ENCODE measurements at regions not wholly inside any gene's neighbourhood (a gene's known extent, or its start where the extent isn't known, plus 50 kb on each side); places are given as distances from the start of the nearest gene placed in this dataset.

DNA sequence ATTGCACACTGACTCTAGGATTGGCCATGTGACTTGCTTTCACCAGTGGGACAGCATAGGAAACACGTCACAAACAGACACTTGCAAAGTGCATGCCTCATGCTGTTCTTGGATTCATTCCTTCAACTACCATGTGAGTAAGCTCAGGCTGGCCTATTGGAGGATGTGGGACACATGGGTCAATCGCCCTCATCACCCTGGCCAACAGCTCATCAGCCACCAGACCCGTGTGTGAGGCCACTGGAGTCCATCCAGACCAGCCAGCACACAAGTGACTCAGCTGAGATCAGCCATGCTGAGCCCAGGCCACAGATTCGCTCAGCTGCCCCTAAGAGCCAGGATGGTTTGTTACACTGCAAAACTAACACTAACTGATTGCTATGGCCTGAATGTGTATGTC is 216.1 kb upstream of the GRIK3 start:
- H4K8ac ChIP-seq (replicated peaks; ENCODE audit: insufficient read length, low read depth, low read length) = no peak overlapping the region
- H3K79me1 ChIP-seq (ENCODE audit: insufficient read depth, low read depth, low read length, poor library complexity, severe bottlenecking) = no peaks in the 10 kb centered on the region
- no peaks in the 10 kb centered on the region for H3K4me1 ChIP-seq (ENCODE audit: insufficient read depth, low read length)
- no peak overlapping the region for H3K9ac ChIP-seq (ENCODE audit: extremely low read depth, insufficient read length, low read length)
- no peak overlapping the region for H4K91ac ChIP-seq (ENCODE audit: insufficient read length, low read depth, low read length)
- no peak overlapping the region for H3T11ph ChIP-seq (ENCODE audit: low read length)
- H3K4ac ChIP-seq (ENCODE audit: low read depth, low read length) = no peak overlapping the region
- no peaks in the 10 kb centered on the region for H3K23me2 ChIP-seq (ENCODE audit: insufficient read length, low read depth, low read length, poor library complexity, severe bottlenecking)
- Mint-ChIP-seq H3K4me3 (no peak overlapping the region), H3K27ac (no peak overlapping the region), H3K4me1 (peaks cover 6 to 14% of the 10 kb centered on the region in 2 experiments; a peak in 3 of 4 replicates), H3K36me3 (ENCODE audit: insufficient read depth in 1 of 3, low read depth in 3 of 3) (no peaks in the 10 kb centered on the region), H3K9me3 (no peaks in the 10 kb centered on the region), H3K27me3 (ENCODE audit: low read depth) (peaks cover 36% of the 10 kb centered on the region)
- no peak overlapping the region for H3K23ac ChIP-seq (ENCODE audit: insufficient read length, low read depth, low read length)
- no peaks in the 10 kb centered on the region for H3K27me3 ChIP-seq (ENCODE audit: insufficient read depth, low read length)
- H3K79me2 ChIP-seq (ENCODE audit: insufficient read depth, low read length) = no peaks in the 10 kb centered on the region
- no peaks in the 10 kb centered on the region for H4K20me1 ChIP-seq (ENCODE audit: control insufficient read depth, insufficient read depth, insufficient read length)
- no peak overlapping the region for H4K5ac ChIP-seq (ENCODE audit: insufficient read length, low read depth, low read length)
- H2BK20ac ChIP-seq (ENCODE audit: low read depth, low read length, poor library complexity, severe bottlenecking) = no peak overlapping the region
- H2AK5ac ChIP-seq (ENCODE audit: insufficient read length, low read length) = no peak overlapping the region
- no peak overlapping the region for H2BK120ac ChIP-seq (ENCODE audit: low read depth, low read length, poor library complexity, severe bottlenecking)
- H3K4me2 ChIP-seq (ENCODE audit: insufficient read depth, insufficient read length, low read length) = no peak overlapping the region
- TF ChIP-seq CTCF (conservative IDR thresholded peaks at IDR 0.05) = no peak
- no peak overlapping the region for H2AFZ ChIP-seq (ENCODE audit: low read length)
- no peak overlapping the region for H3K27ac ChIP-seq (ENCODE audit: insufficient read length, low read depth, low read length)
- H2BK5ac ChIP-seq (ENCODE audit: insufficient read length, low read length) = no peak overlapping the region
- WGBS (ENCODE audit: extremely low coverage, insufficient read length, low lambda C conversion rate) = no CpG with 5 or more reads among the region's 4 CpGs
- no peaks in the 10 kb centered on the region for H3K9me3 ChIP-seq (ENCODE audit: control insufficient read depth, low read depth, low read length)
- H2BK15ac ChIP-seq (ENCODE audit: low read depth, low read length) = no peak overlapping the region
- no peak overlapping the region for H3K56ac ChIP-seq (ENCODE audit: insufficient read length, low read depth, low read length)
- no peak overlapping the region for H3K14ac ChIP-seq (ENCODE audit: insufficient read depth, low read length)
- H2BK12ac ChIP-seq (ENCODE audit: insufficient read length, low read depth, low read length) = no peak overlapping the region
- no peak for DNase-seq
- no peak overlapping the region for H3K18ac ChIP-seq (ENCODE audit: insufficient read length, low read depth, low read length)

Measured in H9 (cell line).